Hematopoietic multipotent progenitor cell treated with erythropoietin and hydrocortisone succinate and interleukin-3 and kit ligand, for 6 days (in vitro differentiated cells): ENCODE measurements at regions not wholly inside any gene's neighbourhood (a gene's known extent, or its start where the extent isn't known, plus 50 kb on each side); places are given as distances from the start of the nearest gene placed in this dataset.
"Not testable (repeated sequence)": the region's sequence is repeated elsewhere in the genome, so short reads cannot be mapped to it uniquely, and the experiment has no call there.

Source experiments
- DNase-seq: peaks from one replicate; pipeline ENCODE4 v3.0.0-alpha.2; 2015

DNA sequence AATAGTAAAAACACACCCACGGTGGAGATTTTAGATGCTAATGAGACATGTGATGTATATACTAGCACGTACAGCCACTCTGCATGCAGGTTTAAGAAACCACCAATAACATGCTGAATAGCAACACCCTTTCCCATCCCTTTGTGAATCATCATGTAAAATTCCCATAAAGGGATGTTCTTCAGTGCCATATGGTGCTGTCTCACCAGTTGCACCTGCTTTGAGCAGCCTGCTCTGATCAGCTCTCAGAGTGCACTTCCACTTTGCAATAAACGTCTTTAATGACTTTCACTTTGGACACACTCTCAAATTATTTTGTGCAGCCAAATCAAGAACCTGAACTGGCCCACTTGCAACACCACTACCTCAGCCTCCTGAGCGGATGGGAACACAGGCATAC lies 615.0 kb downstream of the ANKRD7 start:
- DNase-seq, result no peak

DNA sequence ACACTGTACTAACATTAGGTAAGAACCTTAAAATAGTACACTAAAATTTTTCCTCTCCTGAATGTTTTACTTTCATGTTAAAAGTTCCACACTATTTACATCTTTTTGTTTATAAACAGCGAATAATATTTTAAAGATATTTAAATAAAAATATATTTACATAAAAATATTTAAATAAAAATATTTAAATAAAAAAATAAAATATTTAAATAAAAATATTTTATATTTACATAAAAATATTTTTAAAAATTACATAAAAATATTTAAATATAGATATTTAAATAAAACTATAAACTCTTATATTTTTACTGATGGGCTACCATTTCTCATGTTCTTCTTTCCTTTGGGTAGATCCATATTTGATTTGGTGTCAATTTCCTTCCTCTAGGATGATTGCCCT lies 619.0 kb downstream of the ANKRD7 start:
- DNase-seq, result no peak

DNA sequence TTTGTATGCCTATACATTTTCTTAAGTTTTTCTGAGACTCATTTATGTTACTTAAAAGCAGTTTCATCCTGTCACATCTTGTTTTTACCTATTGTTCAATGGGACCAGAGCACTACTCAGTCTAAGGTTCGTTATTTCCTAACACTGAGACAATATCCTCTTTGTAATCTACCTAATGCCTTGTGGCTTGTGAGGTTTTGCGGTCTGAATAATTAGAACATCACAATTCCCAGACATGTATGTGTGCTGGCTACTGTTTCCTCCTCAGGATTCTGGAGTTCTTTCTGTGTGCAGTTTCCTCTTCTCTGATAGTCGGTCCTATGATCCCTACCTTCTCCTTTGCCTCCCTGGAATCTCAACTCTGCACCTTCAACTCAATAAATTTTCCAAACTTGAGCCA lies 620.2 kb downstream of the ANKRD7 start:
- DNase-seq, result no peak

DNA sequence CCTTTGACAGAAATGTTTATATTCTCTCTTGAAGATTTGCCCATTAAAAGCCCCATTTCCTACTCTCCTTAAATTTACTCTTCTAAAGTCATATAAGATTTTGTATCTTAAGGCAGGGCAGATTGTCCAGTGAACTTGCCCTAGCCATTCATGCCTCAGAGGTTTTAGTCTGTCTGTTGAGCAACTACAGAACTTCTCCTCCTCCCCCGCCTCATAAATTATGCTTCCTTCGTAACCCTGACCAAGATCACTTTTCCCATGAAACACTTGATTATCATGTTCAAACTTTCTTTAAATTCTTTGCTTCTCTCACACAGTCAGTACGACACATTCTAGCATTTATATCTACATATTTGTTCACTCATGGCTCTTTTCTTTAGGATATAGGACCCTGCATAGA lies 621.3 kb downstream of the ANKRD7 start:
- no peak for DNase-seq

DNA sequence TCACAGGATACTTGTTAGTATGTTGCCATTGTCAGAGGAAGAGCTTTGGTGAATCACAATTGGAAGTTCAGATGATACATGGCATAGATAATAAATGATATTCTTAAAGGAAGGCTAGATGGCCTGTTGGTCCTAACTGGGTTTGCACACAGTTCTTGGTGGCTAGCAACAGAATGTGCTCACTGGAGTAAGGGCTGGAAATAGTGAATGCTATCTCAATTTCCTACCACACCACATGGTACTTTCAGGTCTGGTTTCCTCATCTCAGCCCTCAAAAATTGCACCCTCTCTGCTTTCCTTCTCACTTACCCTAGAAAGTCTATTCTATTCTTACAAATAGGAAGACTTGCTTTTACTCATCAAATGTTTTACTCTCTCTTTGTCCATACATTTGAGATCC lies 622.5 kb downstream of the ANKRD7 start:
- no peak for DNase-seq

DNA sequence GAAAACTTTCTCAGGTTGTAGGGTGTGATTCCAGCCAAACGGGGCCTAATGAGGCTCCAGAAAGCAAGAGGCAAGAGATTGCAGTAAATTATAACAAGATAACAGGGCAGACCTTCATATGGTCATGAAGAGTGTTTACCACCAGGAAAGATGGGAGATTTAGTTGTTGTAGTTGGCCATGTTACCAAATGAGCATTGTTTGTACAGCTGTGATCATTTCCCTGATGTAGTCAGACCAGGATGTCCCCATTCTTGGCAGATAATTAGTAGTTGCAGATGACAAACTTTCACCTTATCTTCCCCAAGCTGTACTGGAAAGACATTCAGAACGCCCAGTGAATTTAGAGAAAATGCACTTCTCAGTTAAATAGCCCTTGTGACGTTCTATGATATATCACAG lies 630.8 kb downstream of the ANKRD7 start:
- DNase-seq, result no peak

DNA sequence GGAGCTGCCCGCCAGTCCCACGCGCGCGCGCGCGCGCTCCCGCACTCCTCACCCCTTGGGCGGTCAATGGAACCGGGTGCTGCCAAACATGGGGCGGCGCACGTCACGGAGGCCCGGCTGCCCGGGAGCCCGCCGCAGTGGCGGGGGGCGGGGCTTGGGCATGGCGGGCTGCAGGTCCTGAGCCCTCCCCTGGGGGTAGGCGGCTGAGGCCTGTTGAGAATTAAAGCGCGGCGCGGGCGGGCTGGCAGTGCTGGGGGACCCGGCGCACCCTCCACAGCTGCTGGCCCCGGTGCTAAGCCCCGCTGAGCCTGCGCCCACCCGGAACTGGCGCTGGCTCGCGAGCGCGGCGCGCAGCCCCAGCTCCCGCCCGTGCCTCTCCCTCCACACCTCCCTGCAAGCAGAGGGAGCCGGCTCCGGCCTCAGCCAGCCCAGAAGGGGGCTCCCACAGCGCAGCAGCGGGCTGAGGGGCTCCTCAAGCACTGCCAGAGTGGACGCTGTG lies 634.2 kb downstream of the ANKRD7 start:
- DNase-seq, result no peak

DNA sequence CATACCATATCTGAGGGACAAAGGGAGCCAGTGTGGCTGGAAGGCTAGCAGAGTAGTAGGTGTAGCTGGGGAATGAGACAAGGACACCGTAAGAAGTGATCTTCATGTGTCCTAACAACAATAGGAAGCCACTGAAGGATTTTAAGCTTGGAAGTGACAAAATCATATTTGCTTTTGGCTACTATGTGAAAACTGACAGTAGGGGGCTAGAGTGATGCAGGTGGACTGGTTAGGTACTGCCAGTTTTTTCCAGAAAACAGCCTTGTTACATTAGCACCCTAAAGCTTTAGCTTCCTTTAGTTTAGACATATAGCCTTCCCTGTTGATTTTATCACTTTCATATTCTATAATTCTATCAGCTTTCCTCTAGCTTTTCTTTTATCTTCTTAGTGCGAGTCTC lies 637.1 kb downstream of the ANKRD7 start:
- no peak for DNase-seq

DNA sequence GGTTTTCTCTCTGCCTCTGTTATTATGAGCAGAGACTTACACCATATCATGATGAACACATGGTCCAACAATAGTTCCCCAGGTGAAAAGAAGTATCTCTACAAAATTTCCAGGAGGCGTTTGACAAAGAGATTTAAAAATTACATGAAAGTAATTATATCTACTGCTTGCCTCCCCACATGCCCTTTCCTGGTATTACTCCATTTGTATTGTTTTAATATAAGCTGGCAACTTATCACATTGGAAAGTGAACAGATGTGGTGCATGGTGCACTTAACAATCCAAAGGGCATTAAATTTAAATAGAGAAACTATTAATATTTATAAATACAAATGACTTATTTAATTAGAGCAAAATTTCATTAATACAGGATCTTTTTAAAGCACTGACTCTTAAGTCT lies 638.2 kb downstream of the ANKRD7 start:
- no peak for DNase-seq

DNA sequence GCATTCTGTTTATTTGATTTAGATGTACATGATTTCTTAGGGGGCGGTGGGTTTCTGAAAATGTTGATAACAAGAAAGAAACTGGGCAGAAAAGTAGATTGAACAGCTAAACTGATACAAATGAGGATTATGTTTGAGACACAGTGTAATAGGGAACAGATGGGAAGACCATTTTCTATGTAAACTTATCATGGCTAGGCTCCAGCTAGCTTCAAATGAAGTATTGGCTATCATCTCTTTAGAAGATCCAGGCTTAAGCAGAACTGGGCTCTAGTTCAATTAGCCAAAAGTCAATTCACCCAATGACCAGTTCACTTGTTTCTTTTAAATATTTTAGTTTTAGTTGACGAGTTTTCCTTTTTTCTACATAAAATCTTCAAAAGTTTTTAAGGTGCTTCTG lies 639.5 kb downstream of the ANKRD7 start:
- DNase-seq, result no peak

DNA sequence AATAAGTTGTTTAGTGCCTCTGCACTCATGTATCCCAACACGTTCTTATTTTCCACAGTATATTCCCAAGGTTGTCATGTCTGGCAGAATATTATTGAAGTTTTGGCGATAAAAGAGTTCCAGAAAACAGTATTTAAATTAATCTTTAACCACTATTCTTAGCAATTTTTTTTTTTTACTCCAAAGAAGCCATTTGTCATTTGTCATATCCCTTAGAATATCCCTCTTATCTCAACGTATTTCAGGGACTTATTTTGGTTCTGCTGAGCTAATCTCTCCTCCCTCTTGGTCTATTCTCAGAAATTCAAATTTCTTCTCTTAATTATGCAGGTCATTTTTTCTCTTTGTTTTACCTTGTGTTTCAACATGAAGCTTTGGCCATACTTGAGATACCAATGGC lies 643.4 kb downstream of the ANKRD7 start:
- no peak for DNase-seq

DNA sequence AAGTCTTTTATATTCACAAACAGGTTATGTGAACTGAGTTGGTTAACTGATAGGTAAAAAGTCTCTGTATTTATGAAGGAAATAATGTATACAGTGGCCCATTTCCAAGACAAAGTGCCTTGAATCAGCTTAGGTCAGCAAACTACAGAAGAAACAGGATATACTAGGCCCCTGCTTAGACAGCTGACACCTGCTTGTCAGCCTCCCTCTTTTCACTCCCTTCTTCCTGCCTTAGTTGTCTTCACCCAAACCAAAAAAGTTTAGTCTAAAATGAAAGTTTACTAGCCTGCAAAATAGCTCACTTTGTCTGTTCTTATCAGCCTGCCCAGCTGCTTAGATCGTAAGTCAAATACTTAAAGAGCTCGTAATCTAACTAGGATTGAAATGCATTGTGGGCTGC lies 644.6 kb downstream of the ANKRD7 start:
- DNase-seq, result not testable (repeated sequence)

DNA sequence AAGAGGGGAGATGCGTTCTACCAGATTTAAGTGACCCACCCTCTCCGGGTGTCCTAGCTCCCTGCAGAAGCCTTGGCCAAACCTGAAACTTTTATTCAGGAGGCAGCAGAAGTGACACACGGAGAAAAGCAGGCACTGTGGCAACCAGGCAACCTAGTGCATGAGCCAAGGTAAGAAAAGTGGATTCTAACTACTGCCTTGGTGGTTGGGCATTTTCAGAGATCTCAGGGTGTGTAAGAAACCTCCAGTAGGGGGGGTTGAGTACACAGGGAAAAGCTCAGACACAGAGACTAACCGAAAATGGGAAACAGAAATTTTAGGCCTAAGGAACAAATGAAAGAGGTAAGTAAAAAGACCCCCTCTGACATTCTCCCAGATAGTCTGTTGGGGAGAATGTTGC lies 645.7 kb downstream of the ANKRD7 start:
- peak; percentile 13 for DNase-seq

DNA sequence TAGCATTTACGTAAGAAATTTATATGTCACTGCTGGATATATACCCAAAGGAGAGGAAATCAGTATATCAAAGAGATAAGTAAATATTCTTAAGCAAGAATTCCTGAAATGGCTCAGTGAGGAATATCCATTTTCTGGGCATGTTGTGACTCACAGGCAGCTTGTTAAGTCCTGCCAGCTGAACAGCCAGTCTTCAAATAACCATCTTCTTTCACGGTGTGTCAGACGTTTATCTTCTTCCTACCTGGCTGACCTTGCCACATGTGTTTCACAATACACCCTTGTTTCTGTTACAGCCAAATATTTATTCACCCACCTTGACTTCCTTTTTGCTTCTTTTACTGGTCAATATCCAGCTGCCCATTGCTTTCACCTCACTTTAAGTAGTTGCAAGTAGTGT lies 648.1 kb downstream of the ANKRD7 start:
- DNase-seq, result no peak

DNA sequence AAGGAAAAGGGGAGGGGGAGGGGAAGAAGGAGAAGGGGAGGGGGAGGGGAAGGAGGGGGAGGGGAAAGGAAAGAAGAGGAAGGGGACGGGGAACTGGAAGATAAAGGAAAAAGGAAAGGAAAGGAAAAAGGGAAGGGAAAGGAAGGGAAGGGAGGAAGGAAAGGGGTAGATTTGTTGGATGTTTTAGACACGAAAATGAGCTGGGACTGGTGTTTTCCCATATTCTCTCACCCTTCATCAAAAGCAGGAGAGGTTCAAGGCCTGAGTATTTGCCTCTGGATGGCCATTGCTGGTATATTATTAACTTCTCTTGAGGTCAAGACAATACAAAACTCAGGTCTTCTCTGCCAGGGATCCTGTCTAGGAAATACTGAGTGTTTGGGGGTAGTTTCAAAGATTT lies 652.7 kb downstream of the ANKRD7 start:
- no peak for DNase-seq

DNA sequence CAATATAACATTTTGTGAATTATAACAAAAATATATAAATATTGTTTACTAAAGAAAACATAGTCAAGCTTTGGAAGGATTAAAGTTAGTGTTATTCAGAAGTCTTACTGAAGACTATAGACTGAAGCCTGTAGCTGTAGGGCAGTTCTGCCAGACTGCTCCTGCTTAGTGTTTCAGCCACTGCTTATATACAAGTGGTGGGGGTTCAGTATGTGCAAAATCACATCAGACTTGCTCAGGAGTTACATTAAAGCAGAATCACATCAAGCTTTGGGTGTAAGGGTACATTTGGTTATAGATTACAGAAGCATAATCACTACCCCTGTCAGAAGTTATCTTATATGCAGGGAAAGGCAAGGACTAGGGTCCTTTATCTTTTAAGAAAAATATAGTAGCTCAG lies 653.8 kb downstream of the ANKRD7 start:
- DNase-seq, result no peak

DNA sequence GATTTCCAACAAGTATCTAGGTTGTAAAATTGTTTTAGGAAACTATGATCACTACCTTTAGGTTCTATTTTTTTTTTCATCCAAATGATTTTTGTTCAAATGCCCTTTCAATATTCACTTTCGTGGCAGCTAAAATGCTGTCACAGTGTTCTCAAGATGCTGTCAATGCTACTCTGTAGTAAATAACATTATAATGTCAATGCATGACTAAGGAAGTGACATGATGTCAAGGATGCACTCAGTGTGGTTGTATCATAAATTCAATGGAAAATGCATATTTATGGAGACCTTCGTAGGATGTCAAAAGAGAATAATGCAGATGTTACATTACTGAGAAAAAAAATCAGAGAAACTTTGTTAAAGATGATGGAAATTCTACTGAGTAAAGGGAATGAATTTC lies 673.8 kb downstream of the ANKRD7 start:
- DNase-seq, result no peak

DNA sequence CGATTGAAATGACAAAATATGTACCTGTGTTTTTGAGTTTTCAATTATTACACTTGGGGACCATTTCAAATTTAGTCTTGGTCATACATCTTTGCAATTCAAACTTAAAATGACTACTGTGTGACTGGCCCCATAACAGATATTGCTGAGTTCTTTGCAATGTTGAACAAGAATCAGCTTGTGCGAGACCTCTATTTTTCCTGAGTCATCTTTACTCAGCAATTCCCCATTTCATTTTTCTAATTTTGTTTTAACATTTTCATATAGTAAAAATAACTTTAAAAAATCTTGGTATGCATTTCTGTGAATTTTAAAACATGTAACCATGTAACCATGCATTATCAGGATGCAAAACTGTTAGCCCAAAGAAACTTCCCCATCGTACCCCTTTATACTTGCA lies 678.1 kb downstream of the ANKRD7 start:
- no peak for DNase-seq

DNA sequence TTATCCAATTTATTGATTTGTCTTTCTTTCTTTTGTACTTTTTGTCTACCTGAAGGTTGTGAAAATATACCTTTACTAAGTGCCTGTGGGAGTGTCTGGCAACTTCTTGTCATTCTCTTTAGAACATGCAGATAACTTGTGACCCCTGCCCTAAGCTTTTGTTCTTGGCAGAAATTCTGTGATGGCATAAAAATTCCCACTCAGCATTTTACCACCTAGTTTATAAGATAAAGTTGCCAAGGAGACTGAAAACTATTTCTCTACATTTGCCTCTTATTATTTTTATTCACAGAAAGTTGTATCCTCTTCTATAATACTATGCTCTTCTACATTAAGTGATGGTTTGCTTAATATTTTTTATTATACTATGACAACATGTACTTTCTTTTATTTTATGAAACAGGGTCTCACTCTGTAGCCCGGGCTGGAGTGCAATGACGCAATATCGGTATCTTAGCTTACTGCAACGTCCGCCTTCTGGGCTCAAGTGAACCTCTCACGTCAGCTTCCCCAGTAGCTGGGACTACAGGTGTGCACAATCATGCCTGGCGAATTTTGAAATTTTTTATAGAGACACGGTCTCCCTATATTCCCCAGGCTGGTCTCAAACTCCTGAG lies 683.5 kb downstream of the ANKRD7 start:
- no peak for DNase-seq

DNA sequence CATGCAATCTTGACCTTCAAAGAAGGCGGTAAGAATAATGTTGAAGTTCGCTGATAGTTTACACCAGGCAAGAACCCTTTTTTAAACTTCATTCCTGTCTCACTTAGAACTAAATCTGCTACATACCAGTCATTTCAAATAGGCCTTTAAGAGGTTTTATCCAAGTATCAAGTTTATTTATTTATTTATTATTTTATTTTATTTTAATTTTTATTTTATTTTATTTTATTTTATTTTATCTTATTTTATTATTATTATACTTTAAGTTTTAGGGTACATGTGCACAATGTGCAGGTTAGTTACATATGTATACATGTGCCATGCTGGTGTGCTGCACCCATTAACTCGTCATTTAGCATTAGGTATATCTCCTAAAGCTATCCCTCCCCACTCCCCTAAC lies 691.6 kb downstream of the ANKRD7 start:
- not testable (repeated sequence) for DNase-seq

DNA sequence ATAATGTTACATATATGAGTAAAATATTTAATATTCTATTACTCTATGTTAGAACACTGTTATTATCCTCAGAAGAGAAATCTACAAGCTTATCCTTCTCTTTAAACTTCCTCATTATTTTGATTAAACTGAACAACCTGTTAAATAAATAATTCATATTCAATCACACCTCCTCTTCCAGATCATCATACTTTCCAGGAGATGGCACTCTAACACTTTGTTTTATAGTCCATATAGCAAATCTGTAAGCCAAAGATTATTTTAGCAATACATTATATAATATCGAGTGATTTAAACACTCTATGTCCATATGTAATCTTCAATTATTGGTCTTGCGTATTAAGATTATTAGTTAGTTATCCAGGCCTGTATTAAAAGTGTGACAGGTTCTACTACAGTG lies 694.1 kb downstream of the ANKRD7 start:
- DNase-seq, result peak; percentile 30

DNA sequence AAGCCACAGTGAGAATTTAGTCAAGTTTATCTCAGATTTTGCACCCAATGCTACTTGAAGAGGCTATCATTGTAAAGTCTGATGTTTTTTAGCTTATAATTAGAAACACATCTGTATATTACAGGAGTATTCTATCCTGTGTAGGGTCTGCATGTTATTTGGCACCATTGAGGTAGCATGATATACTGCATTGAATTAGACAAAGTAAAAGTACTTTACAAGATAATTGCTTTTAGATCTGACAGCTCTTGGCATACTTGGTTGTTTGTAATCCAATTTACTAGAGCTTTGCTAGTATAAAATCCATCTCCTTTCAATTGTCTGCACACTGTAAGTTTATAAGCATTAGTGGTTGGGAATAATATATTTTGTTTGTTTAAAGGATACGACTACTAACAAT lies 714.3 kb downstream of the ANKRD7 start:
- no peak for DNase-seq

DNA sequence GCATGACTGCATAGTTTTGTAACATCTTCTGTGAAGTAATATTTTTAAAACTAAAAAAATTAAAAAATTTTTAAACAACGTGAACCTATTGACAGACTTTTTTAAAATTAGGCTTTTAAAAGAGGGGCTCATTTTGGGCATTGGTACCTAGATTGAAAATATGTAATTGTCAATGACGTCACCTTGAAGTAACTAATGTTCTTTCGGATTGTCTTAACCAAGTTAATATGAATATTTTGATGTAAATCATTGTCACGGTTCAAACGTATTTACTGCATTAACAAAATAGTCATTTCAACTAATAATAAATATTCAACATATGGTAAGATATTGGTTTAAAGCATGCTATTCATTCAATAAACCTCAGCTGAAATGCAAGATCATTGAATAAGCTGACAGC lies 719.8 kb downstream of the ANKRD7 start:
- DNase-seq, result no peak

DNA sequence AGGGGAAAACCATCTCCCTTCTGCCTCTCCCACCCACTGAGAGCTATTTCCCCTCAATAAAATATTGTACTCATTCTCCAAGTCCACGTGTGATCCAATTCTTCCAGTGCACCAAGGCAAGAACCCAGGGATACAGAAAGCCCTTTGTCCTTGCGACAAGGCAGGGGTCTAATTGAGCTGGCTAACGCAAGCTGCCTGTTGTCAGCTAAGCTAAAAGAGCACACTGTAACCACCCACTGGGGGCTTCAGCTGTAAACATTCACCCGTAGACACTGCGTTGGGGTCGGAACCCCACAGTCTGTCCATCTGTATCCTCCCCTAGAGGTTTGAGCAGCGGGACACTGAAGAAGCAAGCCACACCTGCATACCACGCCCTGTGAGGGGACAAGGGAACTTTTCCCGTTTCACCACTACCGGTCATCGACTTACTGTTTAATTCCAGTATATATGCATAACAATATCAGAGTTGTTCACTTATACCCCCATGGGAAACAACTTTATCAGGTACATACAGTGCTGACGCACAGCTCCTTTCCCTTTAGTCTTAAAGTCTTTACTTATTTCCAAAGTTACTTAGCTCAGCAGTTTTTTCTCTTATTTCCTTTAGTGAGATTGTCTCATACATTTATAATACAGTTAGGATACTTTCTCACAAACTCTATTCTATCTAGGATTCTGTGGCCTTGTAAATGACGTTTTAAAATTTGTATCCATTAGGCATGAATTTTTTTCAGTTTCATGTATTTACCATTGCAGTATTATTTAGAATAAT lies 721.6 kb downstream of the ANKRD7 start:
- no peak for DNase-seq

DNA sequence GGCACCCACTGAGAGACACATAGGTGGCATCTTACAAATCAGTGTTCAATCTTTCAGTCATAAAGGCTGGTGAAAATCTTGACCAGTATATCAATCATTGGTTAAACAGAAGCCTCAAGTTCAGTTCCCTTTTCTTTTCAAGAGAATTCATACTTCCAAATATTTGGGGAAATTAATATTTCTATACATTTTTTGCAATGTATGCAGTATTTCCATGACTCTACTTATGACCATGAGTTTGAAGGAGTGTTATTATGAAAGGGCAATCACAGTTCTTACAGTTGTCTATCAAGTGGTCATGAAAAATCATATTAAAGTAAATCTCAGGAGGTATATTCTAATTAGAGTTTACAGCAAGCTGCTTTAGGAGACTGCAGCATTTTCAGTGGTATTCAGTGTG lies 724.0 kb downstream of the ANKRD7 start:
- DNase-seq, result no peak
